Lower lobe of right lung (tissue), 2 donors: ENCODE measurements at regions not wholly inside any gene's neighbourhood (a gene's known extent, or its start where the extent isn't known, plus 50 kb on each side); places are given as distances from the start of the nearest gene placed in this dataset.
A peak's percentile ranks its signal among the peaks of the same experiment; 100 is the strongest.

Experiments used
- ATAC-seq, 2 donors: fragments of 200-7000 bp; cut with Tn5 transposase; one replicate each; pipeline ENCODE4 v1.9.1; 2020 to 2022; ENCODE audit warnings: mild to moderate bottlenecking in 2 of 2, moderate library complexity in 2 of 2
- DNase-seq: peaks from one replicate; pipeline ENCODE4 v3.0.0-alpha.2; 2020
- H3K27ac ChIP-seq: fragments of 200-600 bp; one replicate; pipeline ENCODE4 v1.8.0; 2022
- H3K27me3 ChIP-seq: fragments of 200-600 bp; one replicate; pipeline ENCODE4 v1.8.0; 2022; ENCODE audit warnings: low read depth
- H3K36me3 ChIP-seq: fragments of 200-600 bp; one replicate; pipeline ENCODE4 v1.8.0; 2022; ENCODE audit warnings: mild to moderate bottlenecking
- H3K4me1 ChIP-seq: fragments of 200-600 bp; one replicate; pipeline ENCODE4 v1.8.0; 2022
- H3K4me3 ChIP-seq: fragments of 200-600 bp; one replicate; pipeline ENCODE4 v1.8.0; 2022; ENCODE audit warnings: mild to moderate bottlenecking
- H3K9me3 ChIP-seq: fragments of 200-600 bp; one replicate; pipeline ENCODE4 v1.8.0; 2022
- CTCF ChIP-seq: fragments of 200-600 bp; IDR thresholded peaks from one replicate; pipeline ENCODE4 v1.8.0; 2022; ENCODE audit warnings: antibody characterized with exemption, mild to moderate bottlenecking
- intact Hi-C: fragments of 100-400 bp; cut with DNase I; formaldehyde crosslinking; loops from one replicate; pipeline ENCODE4 v1.11.0; 2022
- donor health status: DM: no; HTN: yes; CAD: no; lungs with severe emphysema.

- no peaks in the 10 kb centered on the region for H3K9me3 ChIP-seq
- no peaks in the 10 kb centered on the region for H3K4me1 ChIP-seq
- intact Hi-C loops = no loop called here
- TF ChIP-seq CTCF = no peak
- no peak overlapping the region for H3K27ac ChIP-seq
- H3K27me3 ChIP-seq = no peaks in the 10 kb centered on the region
- H3K4me3 ChIP-seq = no peak overlapping the region
- no peaks in the 10 kb centered on the region for H3K36me3 ChIP-seq
- ATAC-seq (no peak), DNase-seq (peak; percentile 20)
These were observed 1323.0 kb downstream of the BRD1 start for GRCh38 chr22:48504519-48505140.

- Histone ChIP-seq H3K4me3 (no peak overlapping the region), H3K4me1 (no peaks in the 10 kb centered on the region), H3K27ac (no peak overlapping the region), H3K27me3 (no peaks in the 10 kb centered on the region), H3K9me3 (no peaks in the 10 kb centered on the region), H3K36me3 (no peaks in the 10 kb centered on the region)
- intact Hi-C loops = no loop called here
- ATAC-seq = no peak
- no peak for TF ChIP-seq CTCF
- DNase-seq = peak; percentile 24
These were observed 1323.8 kb downstream of the BRD1 start for GRCh38 chr22:48503876-48504275.

GRCh38 chr22:48503035-48503625 lies 1324.5 kb downstream of the BRD1 start:
- no peaks in the 10 kb centered on the region for H3K36me3 ChIP-seq
- H3K4me1 ChIP-seq = no peaks in the 10 kb centered on the region
- peak; percentile 20 for DNase-seq
- H3K4me3 ChIP-seq = no peak overlapping the region
- no peaks in the 10 kb centered on the region for H3K27me3 ChIP-seq
- no peak overlapping the region for H3K27ac ChIP-seq
- no peak for TF ChIP-seq CTCF
- no peak for ATAC-seq
- intact Hi-C loops = no loop called here
- no peaks in the 10 kb centered on the region for H3K9me3 ChIP-seq

GRCh38 chr22:48501231-48501750 lies 1326.4 kb downstream of the BRD1 start:
- Histone ChIP-seq H3K4me3 (no peak overlapping the region), H3K27me3 (no peaks in the 10 kb centered on the region), H3K36me3 (no peaks in the 10 kb centered on the region), H3K27ac (no peak overlapping the region), H3K9me3 (no peaks in the 10 kb centered on the region), H3K4me1 (no peaks in the 10 kb centered on the region)
- DNase-seq = peak; percentile 19
- no peak for TF ChIP-seq CTCF
- intact Hi-C loops = no loop called here
- no peak for ATAC-seq

GRCh38 chr22:48500471-48501230 lies 1327.0 kb downstream of the BRD1 start:
- intact Hi-C loops = no loop called here
- H3K4me1 ChIP-seq = no peaks in the 10 kb centered on the region
- DNase-seq = peak; percentile 41
- no peaks in the 10 kb centered on the region for H3K9me3 ChIP-seq
- ATAC-seq = no peak
- H3K27ac ChIP-seq = no peak overlapping the region
- no peaks in the 10 kb centered on the region for H3K36me3 ChIP-seq
- H3K4me3 ChIP-seq = no peak overlapping the region
- H3K27me3 ChIP-seq = no peaks in the 10 kb centered on the region
- no peak for TF ChIP-seq CTCF
